Hepatocyte (in vitro differentiated cells): ENCODE measurements at regions not wholly inside any gene's neighbourhood (a gene's known extent, or its start where the extent isn't known, plus 50 kb on each side); places are given as distances from the start of the nearest gene placed in this dataset.

Experiments used
- EZH2phosphoT487 ChIP-seq: fragments of 200-600 bp; sonication (generic); IDR thresholded peaks from one replicate; pipeline ENCODE4 v1.6.1; 2018; ENCODE audit warnings: antibody characterized with exemption, mild to moderate bottlenecking, low read depth, moderate library complexity; ENCODE audit not compliant: unreplicated experiment, severe bottlenecking
- TF ChIP-seq, protein P1 (sequence below): fragments of 200-600 bp; sonication (generic); IDR thresholded peaks from 2 replicates; pipeline ENCODE4 v1.5.1; 2016; ENCODE audit warnings: antibody characterized with exemption, mild to moderate bottlenecking; ENCODE audit not compliant: poor library complexity

DNA sequence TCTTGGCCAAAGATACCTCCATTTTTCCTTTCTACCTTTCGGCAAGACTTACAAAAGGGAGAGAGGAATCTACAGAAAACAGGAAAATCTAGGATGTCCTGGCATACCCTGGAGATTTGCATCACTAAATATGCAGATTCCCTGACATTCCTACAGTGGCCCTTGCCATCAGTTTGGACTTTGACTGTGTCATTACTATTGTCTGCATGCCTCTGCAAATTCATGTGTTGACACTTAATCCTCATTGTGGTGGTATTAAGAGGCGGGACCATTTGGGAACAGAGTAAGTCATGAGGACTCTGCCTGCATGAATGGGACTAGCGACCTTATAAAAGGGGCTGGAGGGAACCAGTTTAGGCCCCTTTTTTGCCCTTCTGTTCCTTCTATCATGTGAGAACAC is 50.5 kb upstream of the DTNBP1 start:
- TF ChIP-seq, protein P1, sequence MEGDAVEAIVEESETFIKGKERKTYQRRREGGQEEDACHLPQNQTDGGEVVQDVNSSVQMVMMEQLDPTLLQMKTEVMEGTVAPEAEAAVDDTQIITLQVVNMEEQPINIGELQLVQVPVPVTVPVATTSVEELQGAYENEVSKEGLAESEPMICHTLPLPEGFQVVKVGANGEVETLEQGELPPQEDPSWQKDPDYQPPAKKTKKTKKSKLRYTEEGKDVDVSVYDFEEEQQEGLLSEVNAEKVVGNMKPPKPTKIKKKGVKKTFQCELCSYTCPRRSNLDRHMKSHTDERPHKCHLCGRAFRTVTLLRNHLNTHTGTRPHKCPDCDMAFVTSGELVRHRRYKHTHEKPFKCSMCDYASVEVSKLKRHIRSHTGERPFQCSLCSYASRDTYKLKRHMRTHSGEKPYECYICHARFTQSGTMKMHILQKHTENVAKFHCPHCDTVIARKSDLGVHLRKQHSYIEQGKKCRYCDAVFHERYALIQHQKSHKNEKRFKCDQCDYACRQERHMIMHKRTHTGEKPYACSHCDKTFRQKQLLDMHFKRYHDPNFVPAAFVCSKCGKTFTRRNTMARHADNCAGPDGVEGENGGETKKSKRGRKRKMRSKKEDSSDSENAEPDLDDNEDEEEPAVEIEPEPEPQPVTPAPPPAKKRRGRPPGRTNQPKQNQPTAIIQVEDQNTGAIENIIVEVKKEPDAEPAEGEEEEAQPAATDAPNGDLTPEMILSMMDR = no peak
- no peak for TF ChIP-seq EZH2phosphoT487
